Neural cell (in vitro differentiated cells): ENCODE measurements at regions not wholly inside any gene's neighbourhood (a gene's known extent, or its start where the extent isn't known, plus 50 kb on each side); places are given as distances from the start of the nearest gene placed in this dataset.

Experiments used
- H2AFZ ChIP-seq: fragments of 200-600, 300-800 bp; sonication (generic), shearing (Covaris generic); 2 replicates; pipeline ENCODE4 v1.6.0; 2014; ENCODE audit warnings: low read depth, mild to moderate bottlenecking, antibody characterized with exemption, low read length, moderate library complexity
- H3F3A ChIP-seq: fragments of 200-600 bp; shearing (Covaris generic); 2 replicates; pipeline ENCODE4 v1.6.1; 2016; ENCODE audit warnings: mild to moderate bottlenecking, moderate library complexity, mixed read lengths, antibody characterized with exemption, low read length; ENCODE audit not compliant: insufficient read depth, poor library complexity, severe bottlenecking
- H3K27ac ChIP-seq: fragments of 200-600, 300-800 bp; sonication (generic), shearing (Covaris generic); 2 replicates; pipeline ENCODE4 v1.5.1; 2014; ENCODE audit warnings: mild to moderate bottlenecking, low read length, moderate library complexity
- H3K27me3 ChIP-seq: fragments of 300-800, 200-600 bp; sonication (generic), shearing (Covaris generic); 2 replicates; pipeline ENCODE4 v1.6.0; 2014; ENCODE audit warnings: mild to moderate bottlenecking, low read depth, low read length, moderate library complexity; ENCODE audit not compliant: insufficient read depth
- H3K36me3 ChIP-seq: fragments of 300-800, 200-600 bp; sonication (generic), shearing (Covaris generic); 2 replicates; pipeline ENCODE4 v1.5.1; 2014; ENCODE audit warnings: mild to moderate bottlenecking, antibody characterized with exemption, low read length, moderate library complexity; ENCODE audit not compliant: insufficient read depth
- H3K4me2 ChIP-seq: fragments of 300-800, 200-600 bp; sonication (generic), shearing (Covaris generic); 2 replicates; pipeline ENCODE4 v1.6.0; 2014; ENCODE audit warnings: mild to moderate bottlenecking, low read length
- H3K4me3 ChIP-seq: fragments of 300-800, 200-600 bp; sonication (generic), shearing (Covaris generic); 2 replicates; pipeline ENCODE4 v1.5.1; 2014; ENCODE audit warnings: mild to moderate bottlenecking, low read length, moderate library complexity
- H3K79me2 ChIP-seq: fragments of 200-600 bp; shearing (Covaris generic); replicated peaks from 2 replicates; pipeline ENCODE4 v1.6.0; 2014; ENCODE audit warnings: mild to moderate bottlenecking, low read length, moderate library complexity; ENCODE audit not compliant: insufficient read depth
- H3K9ac ChIP-seq: fragments of 300-800, 200-600 bp; sonication (generic), shearing (Covaris generic); 2 replicates; pipeline ENCODE4 v1.6.1; 2016; ENCODE audit warnings: mild to moderate bottlenecking, low read length, mixed read lengths
- H3K9me2 ChIP-seq: fragments of 200-600 bp; shearing (Covaris generic); 2 replicates; pipeline ENCODE4 v1.6.1; 2016; ENCODE audit warnings: mild to moderate bottlenecking, low read length, mixed read lengths; ENCODE audit not compliant: insufficient read depth
- H3K9me3 ChIP-seq: fragments of 200-600, 300-800 bp; sonication (generic), shearing (Covaris generic); 2 replicates; pipeline ENCODE4 v1.6.1; 2016; ENCODE audit warnings: mild to moderate bottlenecking, mixed run types, low read length, moderate library complexity, mixed read lengths
- H4K20me1 ChIP-seq: fragments of 200-600 bp; shearing (Covaris generic); 2 replicates; pipeline ENCODE4 v1.6.1; 2016; ENCODE audit warnings: mild to moderate bottlenecking, mixed run types; ENCODE audit not compliant: insufficient read depth
- EP300 ChIP-seq: fragments of 450-650 bp; conservative IDR thresholded peaks from 2 replicates; pipeline ENCODE4 v1.6.1; 2014; ENCODE audit warnings: antibody characterized with exemption, mild to moderate bottlenecking, moderate library complexity; ENCODE audit not compliant: poor library complexity, severe bottlenecking
- EZH2 ChIP-seq: fragments of 200-600, 300-800 bp; shearing (Covaris generic), sonication (generic); IDR thresholded peaks from 2 replicates; pipeline ENCODE4 v1.6.1; 2014; ENCODE audit warnings: antibody characterized with exemption, low read length, borderline replicate concordance, mild to moderate bottlenecking; ENCODE audit not compliant: insufficient read depth, poor library complexity, severe bottlenecking
- MXI1 ChIP-seq: fragments of 450-650 bp; conservative IDR thresholded peaks from 2 replicates; pipeline ENCODE4 v1.6.1; 2014; ENCODE audit warnings: antibody characterized with exemption, mild to moderate bottlenecking; ENCODE audit not compliant: poor library complexity, severe bottlenecking
- POLR2AphosphoS5 ChIP-seq: IDR thresholded peaks from 2 replicates; pipeline ENCODE4 v1.6.1; 2012
- RAD21 ChIP-seq: fragments of 450-650 bp; conservative IDR thresholded peaks from 2 replicates; pipeline ENCODE4 v1.6.1; 2014; ENCODE audit warnings: antibody characterized with exemption, mild to moderate bottlenecking, moderate library complexity
- SMC3 ChIP-seq: fragments of 450-650 bp; conservative IDR thresholded peaks from 2 replicates; pipeline ENCODE4 v1.6.1; 2014; ENCODE audit warnings: antibody characterized with exemption, mild to moderate bottlenecking, moderate library complexity; ENCODE audit not compliant: poor library complexity
- TAF1 ChIP-seq: IDR thresholded peaks from 2 replicates; pipeline ENCODE4 v1.6.1; 2012; ENCODE audit warnings: low read depth
- TF ChIP-seq, protein P1 (sequence below): fragments of 450-650 bp; IDR thresholded peaks from 2 replicates; pipeline ENCODE4 v1.5.1; 2014; ENCODE audit warnings: antibody characterized with exemption, mild to moderate bottlenecking, moderate library complexity; ENCODE audit not compliant: poor library complexity, severe bottlenecking
- TF ChIP-seq, protein P2 (sequence below): IDR thresholded peaks from 2 replicates; pipeline ENCODE4 v1.6.1; 2012; ENCODE audit warnings: borderline replicate concordance

DNA sequence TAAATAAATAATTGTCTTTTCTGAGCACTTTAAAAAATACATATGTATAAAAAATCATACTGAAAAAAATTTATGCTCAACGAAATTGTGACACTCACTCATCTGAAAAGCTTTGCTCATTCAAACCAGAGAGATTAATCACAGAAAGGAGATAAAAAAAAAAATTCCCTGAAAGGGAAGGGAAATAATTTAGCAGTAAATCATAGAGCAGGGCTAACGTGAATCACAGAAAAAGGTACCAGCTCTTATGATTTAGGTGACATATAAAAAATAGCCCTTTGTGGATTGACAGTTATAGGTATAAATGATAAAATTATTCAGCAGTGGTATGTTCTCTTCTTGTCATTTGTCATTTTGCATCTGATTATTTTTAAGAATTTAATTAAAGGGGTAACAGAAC, 552.7 kb upstream of the TENM3 start:
- peak overlapping the region; percentile 34 for H3K4me2 ChIP-seq
- H3K9me3 ChIP-seq = no peaks in the 10 kb centered on the region
- H3K9me2 ChIP-seq = no peaks in the 10 kb centered on the region
- TF ChIP-seq TAF1 (no peak), EZH2 (no peak), SMC3 (no peak), POLR2AphosphoS5 (no peak), EP300 (no peak), MXI1 (no peak), RAD21 (no peak)
- TF ChIP-seq, protein P1, sequence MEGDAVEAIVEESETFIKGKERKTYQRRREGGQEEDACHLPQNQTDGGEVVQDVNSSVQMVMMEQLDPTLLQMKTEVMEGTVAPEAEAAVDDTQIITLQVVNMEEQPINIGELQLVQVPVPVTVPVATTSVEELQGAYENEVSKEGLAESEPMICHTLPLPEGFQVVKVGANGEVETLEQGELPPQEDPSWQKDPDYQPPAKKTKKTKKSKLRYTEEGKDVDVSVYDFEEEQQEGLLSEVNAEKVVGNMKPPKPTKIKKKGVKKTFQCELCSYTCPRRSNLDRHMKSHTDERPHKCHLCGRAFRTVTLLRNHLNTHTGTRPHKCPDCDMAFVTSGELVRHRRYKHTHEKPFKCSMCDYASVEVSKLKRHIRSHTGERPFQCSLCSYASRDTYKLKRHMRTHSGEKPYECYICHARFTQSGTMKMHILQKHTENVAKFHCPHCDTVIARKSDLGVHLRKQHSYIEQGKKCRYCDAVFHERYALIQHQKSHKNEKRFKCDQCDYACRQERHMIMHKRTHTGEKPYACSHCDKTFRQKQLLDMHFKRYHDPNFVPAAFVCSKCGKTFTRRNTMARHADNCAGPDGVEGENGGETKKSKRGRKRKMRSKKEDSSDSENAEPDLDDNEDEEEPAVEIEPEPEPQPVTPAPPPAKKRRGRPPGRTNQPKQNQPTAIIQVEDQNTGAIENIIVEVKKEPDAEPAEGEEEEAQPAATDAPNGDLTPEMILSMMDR = no peak
- TF ChIP-seq, protein P2, sequence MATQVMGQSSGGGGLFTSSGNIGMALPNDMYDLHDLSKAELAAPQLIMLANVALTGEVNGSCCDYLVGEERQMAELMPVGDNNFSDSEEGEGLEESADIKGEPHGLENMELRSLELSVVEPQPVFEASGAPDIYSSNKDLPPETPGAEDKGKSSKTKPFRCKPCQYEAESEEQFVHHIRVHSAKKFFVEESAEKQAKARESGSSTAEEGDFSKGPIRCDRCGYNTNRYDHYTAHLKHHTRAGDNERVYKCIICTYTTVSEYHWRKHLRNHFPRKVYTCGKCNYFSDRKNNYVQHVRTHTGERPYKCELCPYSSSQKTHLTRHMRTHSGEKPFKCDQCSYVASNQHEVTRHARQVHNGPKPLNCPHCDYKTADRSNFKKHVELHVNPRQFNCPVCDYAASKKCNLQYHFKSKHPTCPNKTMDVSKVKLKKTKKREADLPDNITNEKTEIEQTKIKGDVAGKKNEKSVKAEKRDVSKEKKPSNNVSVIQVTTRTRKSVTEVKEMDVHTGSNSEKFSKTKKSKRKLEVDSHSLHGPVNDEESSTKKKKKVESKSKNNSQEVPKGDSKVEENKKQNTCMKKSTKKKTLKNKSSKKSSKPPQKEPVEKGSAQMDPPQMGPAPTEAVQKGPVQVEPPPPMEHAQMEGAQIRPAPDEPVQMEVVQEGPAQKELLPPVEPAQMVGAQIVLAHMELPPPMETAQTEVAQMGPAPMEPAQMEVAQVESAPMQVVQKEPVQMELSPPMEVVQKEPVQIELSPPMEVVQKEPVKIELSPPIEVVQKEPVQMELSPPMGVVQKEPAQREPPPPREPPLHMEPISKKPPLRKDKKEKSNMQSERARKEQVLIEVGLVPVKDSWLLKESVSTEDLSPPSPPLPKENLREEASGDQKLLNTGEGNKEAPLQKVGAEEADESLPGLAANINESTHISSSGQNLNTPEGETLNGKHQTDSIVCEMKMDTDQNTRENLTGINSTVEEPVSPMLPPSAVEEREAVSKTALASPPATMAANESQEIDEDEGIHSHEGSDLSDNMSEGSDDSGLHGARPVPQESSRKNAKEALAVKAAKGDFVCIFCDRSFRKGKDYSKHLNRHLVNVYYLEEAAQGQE = no peak
- no peak overlapping the region for H3K27ac ChIP-seq
- no peak overlapping the region for H2AFZ ChIP-seq
- no peaks in the 10 kb centered on the region for H3K36me3 ChIP-seq
- H3K4me3 ChIP-seq = no peak overlapping the region
- H4K20me1 ChIP-seq = no peaks in the 10 kb centered on the region
- no peaks in the 10 kb centered on the region for H3F3A ChIP-seq
- H3K9ac ChIP-seq = no peak overlapping the region
- H3K27me3 ChIP-seq = no peaks in the 10 kb centered on the region
- no peaks in the 10 kb centered on the region for H3K79me2 ChIP-seq

DNA sequence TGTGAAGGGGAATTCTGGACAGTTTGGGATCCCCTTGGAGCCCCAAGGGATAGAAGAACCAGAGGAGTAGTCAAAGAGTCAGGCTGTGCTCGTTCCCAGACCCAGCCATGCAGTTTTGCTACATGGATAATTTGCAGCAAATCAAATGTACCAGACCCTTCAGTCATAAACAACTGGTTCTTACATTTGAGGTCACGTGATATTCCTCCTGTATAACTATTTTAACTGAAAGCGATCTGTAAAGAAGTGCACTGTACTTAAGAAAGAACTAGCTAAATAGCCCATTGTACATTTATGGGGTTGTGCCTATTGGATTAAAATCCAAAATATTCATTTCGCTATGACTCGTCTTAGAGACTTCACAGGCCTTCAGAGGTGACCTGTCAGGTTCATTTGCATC, 550.2 kb upstream of the TENM3 start:
- no peak for TF ChIP-seq MXI1
- no peak for TF ChIP-seq EP300
- TF ChIP-seq RAD21 = no peak
- TF ChIP-seq, protein P1 = no peak
- TF ChIP-seq SMC3 = no peak
- TF ChIP-seq EZH2 = no peak
- no peak for TF ChIP-seq POLR2AphosphoS5
- no peak for TF ChIP-seq TAF1
- TF ChIP-seq, protein P2 = no peak
- H2AFZ ChIP-seq = no peak overlapping the region
- no peaks in the 10 kb centered on the region for H3K27me3 ChIP-seq

More for the DNA sequence above, 550.2 kb upstream of the TENM3 start:
- H4K20me1 ChIP-seq = no peaks in the 10 kb centered on the region
- no peaks in the 10 kb centered on the region for H3F3A ChIP-seq
- H3K4me3 ChIP-seq = no peak overlapping the region
- no peaks in the 10 kb centered on the region for H3K9me3 ChIP-seq
- no peak overlapping the region for H3K27ac ChIP-seq
- no peaks in the 10 kb centered on the region for H3K79me2 ChIP-seq
- no peak overlapping the region for H3K9ac ChIP-seq
- no peaks in the 10 kb centered on the region for H3K36me3 ChIP-seq
- no peaks in the 10 kb centered on the region for H3K9me2 ChIP-seq
- H3K4me2 ChIP-seq = no peak overlapping the region
